SK-N-SH (cell line): ENCODE measurements at regions not wholly inside any gene's neighbourhood (a gene's known extent, or its start where the extent isn't known, plus 50 kb on each side); places are given as distances from the start of the nearest gene placed in this dataset.

Source experiments
- CTCF ChIA-PET: fragments of 300-600, 350-600 bp; formaldehyde crosslinking; extraction: SDS; loops from one replicate; lab custom pipeline; 2021; lab: Yijun Ruan, JAX
- POLR2A ChIA-PET: fragments of 350-600 bp; sonication (Branson Sonifier 250); formaldehyde crosslinking; extraction: SDS; loops from one replicate; lab custom pipeline; 2020; ENCODE audit warnings: antibody characterized with exemption, inconsistent platforms; lab: Yijun Ruan, JAX
- DNase-seq: peaks from one replicate; pipeline ENCODE4 v3.0.0; 2012
- H2AFZ ChIP-seq: fragments of 200-600 bp; sonication (generic); 2 replicates; pipeline ENCODE4 v1.8.1; 2016; ENCODE audit warnings: antibody characterized with exemption, mild to moderate bottlenecking, low read depth
- H3F3A ChIP-seq: fragments of 200-600 bp; sonication (generic); replicated peaks from 2 replicates; pipeline ENCODE3; 2016; ENCODE audit warnings: antibody characterized with exemption, mild to moderate bottlenecking; ENCODE audit not compliant: insufficient read depth
- H3K27ac ChIP-seq, 2 experiments: fragments of 200-500 bp in 1 of 2; fragments of 200-600 bp in 1 of 2; sonication (Bioruptor generic) in 1 of 2; sonication (generic), shearing (Covaris generic) in 1 of 2; 2 replicates each; pipeline versions ENCODE4 v1.5.1 to v1.6.1; 2014 to 2016; ENCODE audit warnings: low read depth in 2 of 2, inconsistent platforms in 1 of 2, low read length in 1 of 2, mild to moderate bottlenecking in 1 of 2, mixed read lengths in 1 of 2
- H3K27me3 ChIP-seq: fragments of 200-600 bp; sonication (generic), shearing (Covaris generic); 2 replicates; pipeline ENCODE4 v1.6.1; 2016; ENCODE audit warnings: mixed run types; ENCODE audit not compliant: insufficient read depth
- H3K36me3 ChIP-seq, 2 experiments: fragments of 200-500 bp in 1 of 2; fragments of 200-600 bp in 1 of 2; sonication (Bioruptor generic) in 1 of 2; sonication (generic) in 1 of 2; replicated peaks in 1 of 2; 2 replicates each; pipeline versions ENCODE3 to v1.5.1; 2014 to 2016; ENCODE audit warnings: low read length in 1 of 2, mild to moderate bottlenecking in 1 of 2; ENCODE audit not compliant: insufficient read depth in 2 of 2, control insufficient read depth in 1 of 2
- H3K4me1 ChIP-seq, 2 experiments: fragments of 200-500 bp in 1 of 2; fragments of 200-600 bp in 1 of 2; sonication (Bioruptor generic) in 1 of 2; sonication (generic), shearing (Covaris generic) in 1 of 2; 2 replicates each; pipeline versions ENCODE4 v1.5.1 to v1.6.1; 2014 to 2016; ENCODE audit warnings: low read depth in 1 of 2, low read length in 1 of 2, mixed run types in 1 of 2; ENCODE audit not compliant: insufficient read depth in 2 of 2, control insufficient read depth in 1 of 2
- H3K4me2 ChIP-seq: fragments of 200-600 bp; sonication (generic), shearing (Covaris generic); 2 replicates; pipeline ENCODE4 v1.6.1; 2017; ENCODE audit warnings: mixed run types
- H3K4me3 ChIP-seq, 2 experiments: fragments of 200-500 bp in 1 of 2; fragments of 200-600 bp in 1 of 2; sonication (Bioruptor generic) in 1 of 2; sonication (generic), shearing (Covaris generic) in 1 of 2; 2 replicates each; pipeline versions ENCODE4 v1.5.1 to v1.8.1; 2014 to 2016; ENCODE audit warnings: low read depth in 2 of 2, inconsistent platforms in 1 of 2, low read length in 1 of 2, mild to moderate bottlenecking in 1 of 2, mixed read lengths in 1 of 2, moderate library complexity in 1 of 2
- H3K79me2 ChIP-seq: fragments of 200-600 bp; sonication (generic); 2 replicates; pipeline ENCODE4 v1.8.1; 2017; ENCODE audit warnings: mild to moderate bottlenecking; ENCODE audit not compliant: insufficient read depth
- H3K9ac ChIP-seq: fragments of 200-600 bp; sonication (generic); 2 replicates; pipeline ENCODE4 v1.6.1; 2017; ENCODE audit warnings: mixed run types
- H3K9me2 ChIP-seq: fragments of 200-600 bp; sonication (generic); 2 replicates; pipeline ENCODE4 v1.6.1; 2017; ENCODE audit warnings: mixed run types
- H3K9me3 ChIP-seq: fragments of 200-600 bp; sonication (generic); 2 replicates; pipeline ENCODE4 v1.6.1; 2017; ENCODE audit warnings: mixed run types, mild to moderate bottlenecking, moderate library complexity
- H4K20me1 ChIP-seq: fragments of 200-600 bp; sonication (generic); 2 replicates; pipeline ENCODE4 v1.6.1; 2017; ENCODE audit warnings: mild to moderate bottlenecking, mixed run types; ENCODE audit not compliant: insufficient read depth
- CTCF ChIP-seq: fragments of 200-600 bp; sonication (generic); IDR thresholded peaks from 2 replicates; pipeline ENCODE4 v1.6.1; 2017; ENCODE audit warnings: antibody characterized with exemption, mild to moderate bottlenecking, moderate library complexity
- ELF1 ChIP-seq: IDR thresholded peaks from 2 replicates; pipeline ENCODE4 v1.4.0; 2012
- EZH2phosphoT487 ChIP-seq: fragments of 200-600 bp; sonication (generic); IDR thresholded peaks from 2 replicates; pipeline ENCODE4 v1.6.1; 2017; ENCODE audit warnings: low read depth, mixed run types, mild to moderate bottlenecking, antibody characterized with exemption, moderate library complexity, borderline replicate concordance
- GATA2 ChIP-seq: sonication (generic); formaldehyde crosslinking; IDR thresholded peaks from 2 replicates; pipeline ENCODE4 v1.5.0; 2020; ENCODE audit warnings: mild to moderate bottlenecking, missing genetic modification reagents
- JUND ChIP-seq: IDR thresholded peaks from 2 replicates; pipeline ENCODE4 v1.4.0; 2012
- MAX ChIP-seq: IDR thresholded peaks from 2 replicates; pipeline ENCODE4 v1.4.0; 2012; ENCODE audit warnings: low read depth
- MEF2A ChIP-seq: IDR thresholded peaks from 2 replicates; pipeline ENCODE4 v1.4.0; 2012; ENCODE audit warnings: low read depth, borderline replicate concordance
- RAD21 ChIP-seq: IDR thresholded peaks from 2 replicates; pipeline ENCODE4 v1.6.1; 2012; ENCODE audit warnings: mild to moderate bottlenecking, low read length
- REST ChIP-seq: IDR thresholded peaks from 2 replicates; pipeline ENCODE4 v1.6.1; 2012; ENCODE audit warnings: mild to moderate bottlenecking, low read depth, low read length, moderate library complexity
- SIN3A ChIP-seq: IDR thresholded peaks from 2 replicates; pipeline ENCODE4 v1.6.1; 2012; ENCODE audit warnings: low read depth, mild to moderate bottlenecking, low read length, moderate library complexity, borderline replicate concordance
- SMC3 ChIP-seq: IDR thresholded peaks from 2 replicates; pipeline ENCODE4 v1.6.1; 2012; ENCODE audit warnings: low read depth, low read length, improper control_type of control experiment
- TAF1 ChIP-seq: IDR thresholded peaks from 2 replicates; pipeline ENCODE4 v1.6.1; 2012; ENCODE audit warnings: low read depth, mild to moderate bottlenecking, low read length, moderate library complexity, borderline replicate concordance
- TEAD4 ChIP-seq: IDR thresholded peaks from 2 replicates; pipeline ENCODE4 v1.4.0; 2012; ENCODE audit warnings: mild to moderate bottlenecking, borderline replicate concordance; ENCODE audit not compliant: insufficient read depth
- USF1 ChIP-seq: IDR thresholded peaks from 2 replicates; pipeline ENCODE4 v1.4.0; 2012; ENCODE audit warnings: low read depth, borderline replicate concordance
- USF2 ChIP-seq: fragments of 150-350 bp; IDR thresholded peaks from 2 replicates; pipeline ENCODE4 v1.6.1; 2017; ENCODE audit warnings: antibody characterized with exemption, low read length, low read depth, borderline replicate concordance
- WGBS: methylation state at CpG from one replicate; pipeline ENCODE4 v1.1.6; 2017; ENCODE audit warnings: low lambda C conversion rate; 5-methylcytosine and 5-hydroxymethylcytosine counted together

GRCh38 chr7:9863545-9863944, 1110.1 kb upstream of the PHF14 start:
- H3F3A ChIP-seq, result no peaks in the 10 kb centered on the region
- H2AFZ ChIP-seq, result no peak overlapping the region
- no peaks in the 10 kb centered on the region for H3K4me1 ChIP-seq
- H3K27ac ChIP-seq, result no peak overlapping the region
- H3K9me3 ChIP-seq, result peaks cover 14% of the 10 kb centered on the region; the same call in 1 of the 2 replicates
- no peaks in the 10 kb centered on the region for H3K27me3 ChIP-seq
- no peaks in the 10 kb centered on the region for H3K79me2 ChIP-seq
- H3K36me3 ChIP-seq, result no peaks in the 10 kb centered on the region
- TF ChIP-seq TAF1 (no peak), GATA2 (CRISPR knock-in tag) (no peak), CTCF (no peak), SMC3 (no peak), EZH2phosphoT487 (no peak), RAD21 (no peak), JUND (no peak), USF1 (no peak), SIN3A (no peak), MEF2A (no peak), ELF1 (no peak), MAX (no peak), REST (no peak), TEAD4 (no peak), USF2 (no peak)
- TF ChIP-seq, all 33 proteins: peak for 0
- Histone ChIP-seq H3K4me3 (no peak overlapping the region), H3K4me2 (no peak overlapping the region), H3K9me2 (0 out of 2 replicates have a peak, but pooled peaks cover 4% of the 10 kb centered on the region), H4K20me1 (no peaks in the 10 kb centered on the region), H3K9ac (no peak overlapping the region)
- ChIA-PET CTCF (no interaction called here), POLR2A (no interaction called here)
- DNase-seq, result no peak
- 40% methylated on average over 3 of the region's 3 CpGs for WGBS
